ENCODE measurements at regions not wholly inside any gene's neighbourhood (a gene's known extent, or its start where the extent isn't known, plus 50 kb on each side); places are given as distances from the start of the nearest gene placed in this dataset.

DNA sequence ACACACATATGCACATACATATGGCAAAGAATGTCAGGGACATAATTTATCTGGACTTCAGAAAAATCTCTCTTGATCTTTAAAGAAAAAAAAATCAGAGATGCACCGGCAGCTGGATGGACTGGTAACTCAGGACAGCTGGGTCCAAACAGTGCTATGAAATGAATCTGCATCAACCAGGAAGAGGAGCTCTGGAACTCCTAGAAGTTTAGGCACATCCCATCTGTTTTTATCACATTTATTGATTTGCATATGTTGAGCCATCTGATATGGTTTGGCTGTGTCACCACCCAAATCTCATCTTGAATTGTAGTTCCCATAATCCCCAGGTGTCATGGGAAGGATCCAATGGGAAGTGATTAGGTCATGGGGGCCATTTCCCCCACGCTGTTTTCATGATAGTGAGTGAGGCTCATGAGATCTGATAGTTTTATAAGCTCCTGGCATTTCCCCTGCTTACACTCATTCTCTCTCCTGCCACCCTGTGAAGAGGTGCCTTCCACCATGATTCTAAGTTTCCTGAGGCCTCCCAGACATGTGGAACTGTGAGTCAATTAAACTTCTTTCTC is 87.7 kb upstream of the AKIP1 start:
- no peak for TF ChIP-seq POLR2A (IDR thresholded peaks at IDR 0.05; ENCODE audit: low read depth, low read length)
- no peak for TF ChIP-seq TAF1 (IDR thresholded peaks at IDR 0.05; ENCODE audit: borderline replicate concordance, low read depth, low read length)
- TF ChIP-seq POLR2AphosphoS5 (IDR thresholded peaks at IDR 0.05; ENCODE audit: low read depth, low read length): no peak

All from GM12892 (cell line).